WTC11 (cell line): ENCODE measurements at regions not wholly inside any gene's neighbourhood (a gene's known extent, or its start where the extent isn't known, plus 50 kb on each side); places are given as distances from the start of the nearest gene placed in this dataset.

Experiments used
- ATAC-seq: fragments of 200-7000 bp; cut with Tn5 transposase; 2 replicates; pipeline ENCODE4 v1.10.0; 2021; ENCODE audit warnings: mild to moderate bottlenecking, moderate library complexity
- CTCF ChIA-PET: fragments of 300-600 bp; sonication (Branson Sonifier 250); formaldehyde crosslinking; loops from one replicate; lab custom pipeline; 2021; ENCODE audit warnings: antibody characterized with exemption; lab: Charles Lee
- POLR2A ChIA-PET: fragments of 350-600 bp; sonication (Branson Sonifier 250); formaldehyde crosslinking; loops from one replicate; lab custom pipeline; 2021; ENCODE audit warnings: antibody characterized with exemption; lab: Charles Lee
- DNase-seq: peaks from one replicate; pipeline ENCODE4 v3.0.0; 2021; ENCODE audit warnings: low spot score
- H3K27ac Mint-ChIP-seq: 2 replicates; pipeline ENCODE4 v1.8.0; 2021; ENCODE audit warnings: mixed read lengths
- H3K27me3 Mint-ChIP-seq: 2 replicates; pipeline ENCODE4 v1.8.0; 2021; ENCODE audit warnings: low read depth, mild to moderate bottlenecking, moderate library complexity, mixed read lengths
- H3K36me3 Mint-ChIP-seq: 2 replicates; pipeline ENCODE4 v1.8.0; 2021; ENCODE audit warnings: mixed read lengths
- H3K4me1 Mint-ChIP-seq: 2 replicates; pipeline ENCODE4 v1.8.0; 2022; ENCODE audit warnings: mixed read lengths
- H3K4me3 Mint-ChIP-seq: 2 replicates; pipeline ENCODE4 v1.8.0; 2021; ENCODE audit warnings: mild to moderate bottlenecking, moderate library complexity, mixed read lengths
- H3K9me3 Mint-ChIP-seq: 2 replicates; pipeline ENCODE4 v1.8.0; 2021; ENCODE audit warnings: mixed read lengths
- ATF1 ChIP-seq: sonication (generic); formaldehyde crosslinking; IDR thresholded peaks from 2 replicates; pipeline ENCODE4 v1.8.1; 2023; ENCODE audit warnings: mild to moderate bottlenecking, moderate library complexity, missing genetic modification reagents
- CREB1 ChIP-seq: sonication (generic); formaldehyde crosslinking; IDR thresholded peaks from 2 replicates; pipeline ENCODE4 v1.8.0; 2023; ENCODE audit warnings: mild to moderate bottlenecking, missing genetic modification reagents
- ELF4 ChIP-seq: sonication (generic); formaldehyde crosslinking; IDR thresholded peaks from 2 replicates; pipeline ENCODE4 v1.8.1; 2022; ENCODE audit warnings: low read depth, mild to moderate bottlenecking, moderate library complexity, missing genetic modification reagents
- ETV6 ChIP-seq: sonication (generic); formaldehyde crosslinking; IDR thresholded peaks from 2 replicates; pipeline ENCODE4 v1.8.1; 2022; ENCODE audit warnings: mild to moderate bottlenecking, missing genetic modification reagents
- GABPB1 ChIP-seq: sonication (generic); formaldehyde crosslinking; IDR thresholded peaks from 2 replicates; pipeline ENCODE4 v1.8.1; 2023; ENCODE audit warnings: mild to moderate bottlenecking, missing genetic modification reagents
- NR3C1 ChIP-seq: sonication (generic); formaldehyde crosslinking; conservative IDR thresholded peaks from 2 replicates; pipeline ENCODE4 v1.8.1; 2023; ENCODE audit warnings: low read depth, mild to moderate bottlenecking, missing genetic modification reagents
- SMAD3 ChIP-seq: sonication (generic); formaldehyde crosslinking; IDR thresholded peaks from 2 replicates; pipeline ENCODE4 v1.8.0; 2022; ENCODE audit warnings: missing genetic modification reagents, mild to moderate bottlenecking, borderline replicate concordance
- SP1 ChIP-seq: sonication (generic); formaldehyde crosslinking; conservative IDR thresholded peaks from 2 replicates; pipeline ENCODE4 v1.8.1; 2022; ENCODE audit warnings: missing genetic modification reagents
- TEAD1 ChIP-seq: sonication (generic); formaldehyde crosslinking; IDR thresholded peaks from 2 replicates; pipeline ENCODE4 v1.8.0; 2022; ENCODE audit warnings: mild to moderate bottlenecking, missing genetic modification reagents
- TP53 ChIP-seq: sonication (generic); formaldehyde crosslinking; IDR thresholded peaks from 2 replicates; pipeline ENCODE4 v1.8.1; 2023; ENCODE audit warnings: mild to moderate bottlenecking, missing genetic modification reagents
- ZNF317 ChIP-seq: sonication (generic); formaldehyde crosslinking; IDR thresholded peaks from 2 replicates; pipeline ENCODE4 v1.8.1; 2023; ENCODE audit warnings: low read depth, mild to moderate bottlenecking, moderate library complexity, missing genetic modification reagents, borderline replicate concordance
- ZNF396 ChIP-seq: fragments of 250-450 bp; sonication (Bioruptor Pico); IDR thresholded peaks from 2 replicates; pipeline ENCODE4 v1.8.0; 2021; ENCODE audit warnings: mild to moderate bottlenecking, moderate library complexity, borderline replicate concordance
- TF ChIP-seq, protein P1 (sequence below): sonication (generic); formaldehyde crosslinking; IDR thresholded peaks from 2 replicates; pipeline ENCODE4 v1.8.0; 2023; ENCODE audit warnings: missing genetic modification reagents
- TF ChIP-seq, protein P2 (sequence below): sonication (generic); formaldehyde crosslinking; IDR thresholded peaks from 2 replicates; pipeline ENCODE4 v1.8.1; 2023; ENCODE audit warnings: mild to moderate bottlenecking, missing genetic modification reagents, moderate library complexity
- TF ChIP-seq, protein P3 (sequence below): sonication (generic); formaldehyde crosslinking; IDR thresholded peaks from 2 replicates; pipeline ENCODE4 v1.8.0; 2022; ENCODE audit warnings: mild to moderate bottlenecking, missing genetic modification reagents
- TF ChIP-seq, protein P4 (sequence below): sonication (generic); formaldehyde crosslinking; IDR thresholded peaks from 2 replicates; pipeline ENCODE4 v1.8.0; 2022; ENCODE audit warnings: mild to moderate bottlenecking, missing genetic modification reagents
- TF ChIP-seq, protein P5 (sequence below): sonication (generic); formaldehyde crosslinking; IDR thresholded peaks from 2 replicates; pipeline ENCODE4 v1.8.1; 2022; ENCODE audit warnings: low read depth, mild to moderate bottlenecking, moderate library complexity, missing genetic modification reagents, borderline replicate concordance
- TF ChIP-seq, protein P6 (sequence below): sonication (generic); formaldehyde crosslinking; IDR thresholded peaks from 2 replicates; pipeline ENCODE4 v1.8.1; 2023; ENCODE audit warnings: mild to moderate bottlenecking, missing genetic modification reagents
- TF ChIP-seq, protein P7 (sequence below): sonication (generic); formaldehyde crosslinking; IDR thresholded peaks from 2 replicates; pipeline ENCODE4 v1.8.0; 2023; ENCODE audit warnings: mild to moderate bottlenecking, missing genetic modification reagents

DNA sequence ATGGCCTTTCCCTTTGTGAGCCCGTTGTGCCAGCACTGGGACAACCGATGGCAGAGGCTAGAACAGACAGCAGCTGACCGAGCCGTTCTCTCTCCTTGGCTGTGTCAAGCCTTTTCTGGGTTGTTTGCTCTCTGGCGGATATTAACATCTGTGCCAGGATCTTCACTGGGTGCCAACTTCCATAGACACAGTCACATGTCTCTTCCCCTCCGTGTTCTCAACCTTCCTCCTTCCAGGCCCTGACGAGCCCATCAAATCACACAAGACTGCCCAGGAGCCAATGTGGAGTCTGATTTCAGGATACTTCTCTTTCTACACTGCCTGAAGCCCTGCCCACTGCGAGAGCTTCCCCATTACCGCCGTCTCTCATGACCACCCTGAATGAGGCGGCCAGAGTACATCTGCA, 111.0 kb upstream of the RALGAPA2 start (continued):
- no peak for TF ChIP-seq ETV6 (CRISPR knock-in tag)
- no peak for TF ChIP-seq SMAD3 (CRISPR knock-in tag)
- no peak for TF ChIP-seq TEAD1

DNA sequence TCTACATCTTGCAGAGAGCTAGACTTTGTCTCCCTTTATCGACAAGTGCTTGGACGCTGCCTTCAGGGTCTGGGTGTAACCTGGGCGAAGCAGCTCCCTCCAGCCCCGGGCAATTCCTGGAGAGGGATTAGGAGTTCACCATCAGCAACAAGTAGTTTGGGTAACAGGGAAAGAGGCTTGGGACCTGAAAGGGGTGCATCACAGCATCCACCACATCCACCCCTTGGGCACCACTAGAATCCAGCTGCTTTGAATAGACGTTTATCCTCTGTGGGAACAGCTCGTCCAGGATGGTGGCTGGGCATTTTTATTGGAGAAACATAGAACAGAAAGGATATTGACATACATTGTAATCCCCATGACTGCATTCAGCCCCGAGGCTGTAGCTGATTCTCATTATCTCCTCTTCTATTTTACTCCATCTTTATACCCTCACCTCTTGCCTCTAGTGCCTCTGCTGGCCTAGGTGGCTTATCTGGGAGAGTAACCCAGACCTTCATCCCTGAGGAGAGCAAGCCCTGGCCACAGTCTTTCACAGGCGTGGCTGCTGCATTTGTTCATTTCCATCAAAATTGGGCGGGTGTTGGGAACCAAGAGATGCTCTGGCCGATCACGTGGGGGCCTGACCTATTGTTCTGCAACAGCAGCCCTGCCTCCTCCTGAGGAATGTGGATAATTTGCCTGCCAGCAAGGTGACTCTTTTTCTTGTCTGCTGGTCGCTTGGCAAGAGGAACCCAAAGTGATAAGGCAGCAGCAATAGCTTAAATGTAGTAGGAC, 109.2 kb upstream of the RALGAPA2 start:
- peaks cover 2% of the 10 kb centered on the region for H3K27me3 Mint-ChIP-seq
- H3K4me3 Mint-ChIP-seq, result no peak overlapping the region
- H3K9me3 Mint-ChIP-seq, result no peaks in the 10 kb centered on the region
- H3K27ac Mint-ChIP-seq, result no peak overlapping the region; the same call in 1 of the 2 replicates
- peak; percentile 50 for DNase-seq
- H3K4me1 Mint-ChIP-seq, result peaks cover 56% of the 10 kb centered on the region
- ATAC-seq, result peak; percentile 53
- TF ChIP-seq ZNF396 (CRISPR knock-in tag), result no peak
- TF ChIP-seq, protein P1, sequence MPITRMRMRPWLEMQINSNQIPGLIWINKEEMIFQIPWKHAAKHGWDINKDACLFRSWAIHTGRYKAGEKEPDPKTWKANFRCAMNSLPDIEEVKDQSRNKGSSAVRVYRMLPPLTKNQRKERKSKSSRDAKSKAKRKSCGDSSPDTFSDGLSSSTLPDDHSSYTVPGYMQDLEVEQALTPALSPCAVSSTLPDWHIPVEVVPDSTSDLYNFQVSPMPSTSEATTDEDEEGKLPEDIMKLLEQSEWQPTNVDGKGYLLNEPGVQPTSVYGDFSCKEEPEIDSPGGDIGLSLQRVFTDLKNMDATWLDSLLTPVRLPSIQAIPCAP, result no peak
- TF ChIP-seq, protein P2, sequence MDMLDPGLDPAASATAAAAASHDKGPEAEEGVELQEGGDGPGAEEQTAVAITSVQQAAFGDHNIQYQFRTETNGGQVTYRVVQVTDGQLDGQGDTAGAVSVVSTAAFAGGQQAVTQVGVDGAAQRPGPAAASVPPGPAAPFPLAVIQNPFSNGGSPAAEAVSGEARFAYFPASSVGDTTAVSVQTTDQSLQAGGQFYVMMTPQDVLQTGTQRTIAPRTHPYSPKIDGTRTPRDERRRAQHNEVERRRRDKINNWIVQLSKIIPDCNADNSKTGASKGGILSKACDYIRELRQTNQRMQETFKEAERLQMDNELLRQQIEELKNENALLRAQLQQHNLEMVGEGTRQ, result peak; percentile 90
- TF ChIP-seq, protein P3, sequence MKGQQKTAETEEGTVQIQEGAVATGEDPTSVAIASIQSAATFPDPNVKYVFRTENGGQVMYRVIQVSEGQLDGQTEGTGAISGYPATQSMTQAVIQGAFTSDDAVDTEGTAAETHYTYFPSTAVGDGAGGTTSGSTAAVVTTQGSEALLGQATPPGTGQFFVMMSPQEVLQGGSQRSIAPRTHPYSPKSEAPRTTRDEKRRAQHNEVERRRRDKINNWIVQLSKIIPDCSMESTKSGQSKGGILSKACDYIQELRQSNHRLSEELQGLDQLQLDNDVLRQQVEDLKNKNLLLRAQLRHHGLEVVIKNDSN (CRISPR knock-in tag), result peak; percentile 85
- no peak for TF ChIP-seq CREB1 (CRISPR knock-in tag)
- TF ChIP-seq, protein P4, sequence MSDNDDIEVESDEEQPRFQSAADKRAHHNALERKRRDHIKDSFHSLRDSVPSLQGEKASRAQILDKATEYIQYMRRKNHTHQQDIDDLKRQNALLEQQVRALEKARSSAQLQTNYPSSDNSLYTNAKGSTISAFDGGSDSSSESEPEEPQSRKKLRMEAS (CRISPR knock-in tag), result no peak
- TF ChIP-seq, all 79 proteins: peak for 2
- no peaks in the 10 kb centered on the region for H3K36me3 Mint-ChIP-seq
- ChIA-PET POLR2A (interaction anchor here (0.7 kb wide), 1 partner anchor 95 kb away, joined by 4 read pairs; no protein-coding TSS in a partner anchor), CTCF (interaction anchor here (0.7 to 3.8 kb wide), 10 partner anchors 11 to 700 kb away, joined by 3 to 41 read pairs (median 4); no protein-coding TSS in a partner anchor)

DNA sequence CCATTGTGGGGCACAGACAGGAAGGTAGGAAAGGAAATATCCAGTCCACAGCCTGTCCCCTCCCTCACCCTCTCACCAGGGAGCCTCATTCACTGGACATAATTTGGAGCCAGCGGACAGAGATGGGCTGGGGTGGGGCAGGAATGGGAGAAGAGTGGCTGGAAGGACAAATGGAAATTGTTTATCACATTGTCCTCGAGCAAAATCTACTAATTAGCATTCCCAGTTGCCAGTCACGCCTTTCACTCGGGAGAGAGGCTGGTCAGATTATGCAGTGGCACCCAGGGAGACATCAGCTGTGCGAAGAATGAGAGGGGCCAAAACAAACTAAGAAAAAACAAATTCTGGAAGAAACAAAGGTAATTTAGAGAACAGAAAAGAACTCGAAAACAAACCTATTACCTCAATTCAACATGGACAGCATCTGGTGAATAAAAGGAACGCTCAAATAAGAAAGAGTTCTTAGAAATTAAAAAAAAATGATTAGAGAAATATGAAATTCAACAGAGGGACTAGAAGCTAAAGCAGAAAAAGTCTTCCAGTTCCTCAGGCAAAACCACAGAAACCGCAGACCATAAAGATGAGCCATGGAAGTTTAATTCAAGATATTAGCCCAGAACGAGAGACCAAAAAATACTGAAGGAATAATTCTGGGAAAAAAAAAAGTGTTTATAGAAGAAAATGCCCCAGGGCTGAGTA, 108.5 kb upstream of the RALGAPA2 start:
- ChIA-PET CTCF (interaction anchor here (0.6 to 1.8 kb wide), 22 partner anchors 9 to 700 kb away, joined by 3 to 11 read pairs (median 3); no protein-coding TSS in a partner anchor), POLR2A (interaction anchor here (0.7 kb wide), 2 partner anchors 94 to 108 kb away, joined by 3 to 4 read pairs; partner anchors contain the start of gene RALGAPA2)
- Mint-ChIP-seq H3K4me3 (no peak overlapping the region), H3K4me1 (peaks cover 63% of the 10 kb centered on the region), H3K9me3 (no peaks in the 10 kb centered on the region), H3K27ac (peak overlapping the region; percentile 64), H3K36me3 (no peaks in the 10 kb centered on the region), H3K27me3 (peaks cover 2% of the 10 kb centered on the region)
- ATAC-seq, result no peak
- DNase-seq, result no peak
- TF ChIP-seq ATF1 (CRISPR knock-in tag) (no peak), CREB1 (CRISPR knock-in tag) (no peak), SP1 (CRISPR knock-in tag) (no peak), ELF4 (CRISPR knock-in tag) (no peak), ZNF317 (no peak), ZNF396 (CRISPR knock-in tag) (no peak), GABPB1 (CRISPR knock-in tag) (no peak), TP53 (CRISPR knock-in tag) (no peak), NR3C1 (no peak)
- TF ChIP-seq, protein P5, sequence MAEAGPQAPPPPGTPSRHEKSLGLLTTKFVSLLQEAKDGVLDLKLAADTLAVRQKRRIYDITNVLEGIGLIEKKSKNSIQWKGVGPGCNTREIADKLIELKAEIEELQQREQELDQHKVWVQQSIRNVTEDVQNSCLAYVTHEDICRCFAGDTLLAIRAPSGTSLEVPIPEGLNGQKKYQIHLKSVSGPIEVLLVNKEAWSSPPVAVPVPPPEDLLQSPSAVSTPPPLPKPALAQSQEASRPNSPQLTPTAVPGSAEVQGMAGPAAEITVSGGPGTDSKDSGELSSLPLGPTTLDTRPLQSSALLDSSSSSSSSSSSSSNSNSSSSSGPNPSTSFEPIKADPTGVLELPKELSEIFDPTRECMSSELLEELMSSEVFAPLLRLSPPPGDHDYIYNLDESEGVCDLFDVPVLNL (CRISPR knock-in tag), result no peak
- TF ChIP-seq, protein P6, sequence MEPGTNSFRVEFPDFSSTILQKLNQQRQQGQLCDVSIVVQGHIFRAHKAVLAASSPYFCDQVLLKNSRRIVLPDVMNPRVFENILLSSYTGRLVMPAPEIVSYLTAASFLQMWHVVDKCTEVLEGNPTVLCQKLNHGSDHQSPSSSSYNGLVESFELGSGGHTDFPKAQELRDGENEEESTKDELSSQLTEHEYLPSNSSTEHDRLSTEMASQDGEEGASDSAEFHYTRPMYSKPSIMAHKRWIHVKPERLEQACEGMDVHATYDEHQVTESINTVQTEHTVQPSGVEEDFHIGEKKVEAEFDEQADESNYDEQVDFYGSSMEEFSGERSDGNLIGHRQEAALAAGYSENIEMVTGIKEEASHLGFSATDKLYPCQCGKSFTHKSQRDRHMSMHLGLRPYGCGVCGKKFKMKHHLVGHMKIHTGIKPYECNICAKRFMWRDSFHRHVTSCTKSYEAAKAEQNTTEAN, result no peak
- TF ChIP-seq, protein P7, sequence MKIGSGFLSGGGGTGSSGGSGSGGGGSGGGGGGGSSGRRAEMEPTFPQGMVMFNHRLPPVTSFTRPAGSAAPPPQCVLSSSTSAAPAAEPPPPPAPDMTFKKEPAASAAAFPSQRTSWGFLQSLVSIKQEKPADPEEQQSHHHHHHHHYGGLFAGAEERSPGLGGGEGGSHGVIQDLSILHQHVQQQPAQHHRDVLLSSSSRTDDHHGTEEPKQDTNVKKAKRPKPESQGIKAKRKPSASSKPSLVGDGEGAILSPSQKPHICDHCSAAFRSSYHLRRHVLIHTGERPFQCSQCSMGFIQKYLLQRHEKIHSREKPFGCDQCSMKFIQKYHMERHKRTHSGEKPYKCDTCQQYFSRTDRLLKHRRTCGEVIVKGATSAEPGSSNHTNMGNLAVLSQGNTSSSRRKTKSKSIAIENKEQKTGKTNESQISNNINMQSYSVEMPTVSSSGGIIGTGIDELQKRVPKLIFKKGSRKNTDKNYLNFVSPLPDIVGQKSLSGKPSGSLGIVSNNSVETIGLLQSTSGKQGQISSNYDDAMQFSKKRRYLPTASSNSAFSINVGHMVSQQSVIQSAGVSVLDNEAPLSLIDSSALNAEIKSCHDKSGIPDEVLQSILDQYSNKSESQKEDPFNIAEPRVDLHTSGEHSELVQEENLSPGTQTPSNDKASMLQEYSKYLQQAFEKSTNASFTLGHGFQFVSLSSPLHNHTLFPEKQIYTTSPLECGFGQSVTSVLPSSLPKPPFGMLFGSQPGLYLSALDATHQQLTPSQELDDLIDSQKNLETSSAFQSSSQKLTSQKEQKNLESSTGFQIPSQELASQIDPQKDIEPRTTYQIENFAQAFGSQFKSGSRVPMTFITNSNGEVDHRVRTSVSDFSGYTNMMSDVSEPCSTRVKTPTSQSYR (CRISPR knock-in tag), result no peak
